ENCODE measurements at regions not wholly inside any gene's neighbourhood (a gene's known extent, or its start where the extent isn't known, plus 50 kb on each side); places are given as distances from the start of the nearest gene placed in this dataset.
A peak's percentile ranks its signal among the peaks of the same experiment; 100 is the strongest.

DNA sequence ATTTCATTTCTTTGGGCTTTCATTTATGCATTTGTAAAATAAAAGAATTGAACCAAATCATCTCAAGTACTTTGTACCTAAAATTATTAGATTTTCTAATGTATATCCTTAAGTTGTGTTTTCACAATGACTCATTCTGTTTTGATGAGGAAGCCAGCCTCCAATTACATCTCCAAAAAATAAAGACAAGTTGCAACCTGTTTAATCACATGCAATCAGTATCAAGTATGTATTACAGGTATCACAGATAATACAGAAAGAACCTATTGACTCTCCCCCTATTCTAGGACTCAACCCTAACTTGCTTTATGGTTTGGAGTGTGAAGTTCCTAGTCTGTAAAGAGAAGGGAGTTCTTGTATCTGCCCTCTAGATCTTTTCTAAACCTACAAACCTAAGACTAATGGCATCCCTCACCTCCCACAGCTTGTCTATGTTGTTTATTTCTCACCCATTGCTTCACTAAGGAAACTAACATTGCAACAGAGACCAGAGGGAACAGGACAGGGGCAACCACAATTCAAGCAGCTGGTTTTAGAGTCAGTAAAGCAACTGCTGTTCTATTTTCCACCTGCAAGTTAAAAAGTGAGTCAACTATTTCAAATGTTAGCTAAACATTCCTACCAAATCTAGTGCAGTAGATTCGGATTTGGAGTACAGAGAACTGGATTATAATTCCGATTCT is 141.1 kb upstream of the ETAA1 start:
- TF ChIP-seq, protein P1, sequence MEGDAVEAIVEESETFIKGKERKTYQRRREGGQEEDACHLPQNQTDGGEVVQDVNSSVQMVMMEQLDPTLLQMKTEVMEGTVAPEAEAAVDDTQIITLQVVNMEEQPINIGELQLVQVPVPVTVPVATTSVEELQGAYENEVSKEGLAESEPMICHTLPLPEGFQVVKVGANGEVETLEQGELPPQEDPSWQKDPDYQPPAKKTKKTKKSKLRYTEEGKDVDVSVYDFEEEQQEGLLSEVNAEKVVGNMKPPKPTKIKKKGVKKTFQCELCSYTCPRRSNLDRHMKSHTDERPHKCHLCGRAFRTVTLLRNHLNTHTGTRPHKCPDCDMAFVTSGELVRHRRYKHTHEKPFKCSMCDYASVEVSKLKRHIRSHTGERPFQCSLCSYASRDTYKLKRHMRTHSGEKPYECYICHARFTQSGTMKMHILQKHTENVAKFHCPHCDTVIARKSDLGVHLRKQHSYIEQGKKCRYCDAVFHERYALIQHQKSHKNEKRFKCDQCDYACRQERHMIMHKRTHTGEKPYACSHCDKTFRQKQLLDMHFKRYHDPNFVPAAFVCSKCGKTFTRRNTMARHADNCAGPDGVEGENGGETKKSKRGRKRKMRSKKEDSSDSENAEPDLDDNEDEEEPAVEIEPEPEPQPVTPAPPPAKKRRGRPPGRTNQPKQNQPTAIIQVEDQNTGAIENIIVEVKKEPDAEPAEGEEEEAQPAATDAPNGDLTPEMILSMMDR (IDR thresholded peaks at IDR 0.05; ENCODE audit: low read depth, low read length), result no peak
- peak; percentile 7 for DNase-seq (ENCODE audit: extremely low read depth, low read depth)

DNA sequence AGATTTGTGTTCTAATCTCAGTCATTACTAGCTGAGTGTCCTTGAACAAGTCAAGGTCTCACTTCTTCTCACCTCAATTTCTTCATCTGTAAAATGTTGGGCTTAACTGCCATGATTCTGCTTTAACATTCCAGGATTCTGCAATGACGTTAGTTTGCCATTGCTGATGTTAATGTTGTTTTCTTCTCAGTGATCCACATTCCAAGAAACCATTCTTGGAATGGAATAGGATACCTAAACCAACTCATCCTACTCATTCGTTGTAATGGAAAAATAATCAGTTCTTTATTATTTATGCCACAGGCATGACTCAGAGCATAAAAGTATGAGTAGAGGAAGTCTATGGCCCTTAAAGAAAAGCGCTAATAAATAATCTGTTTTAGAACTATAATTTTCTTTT is 140.2 kb upstream of the ETAA1 start:
- peak; percentile 8 for DNase-seq (ENCODE audit: extremely low read depth, low read depth)
- TF ChIP-seq, protein P1 (IDR thresholded peaks at IDR 0.05; ENCODE audit: low read depth, low read length), result no peak

DNA sequence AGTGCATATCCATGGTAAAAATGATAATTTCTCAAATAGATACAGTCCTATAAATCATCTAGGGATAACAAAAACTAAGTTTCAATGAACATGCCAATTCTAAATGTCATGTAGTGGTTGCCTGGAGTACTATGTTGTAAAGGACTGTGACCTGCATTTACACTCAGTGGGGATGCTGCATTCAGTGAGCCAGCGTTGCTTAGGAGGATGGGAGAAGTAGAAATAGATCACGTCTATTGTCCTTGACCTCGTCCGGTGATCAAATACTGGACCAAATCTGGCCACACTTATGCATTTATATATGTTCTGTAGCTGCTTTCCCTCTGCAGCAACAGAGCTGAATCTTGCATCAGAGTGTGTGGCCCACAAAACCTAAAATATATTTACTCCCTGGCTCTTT is 139.0 kb upstream of the ETAA1 start:
- TF ChIP-seq, protein P1 (IDR thresholded peaks at IDR 0.05; ENCODE audit: low read depth, low read length), result no peak
- no peak for DNase-seq (ENCODE audit: extremely low read depth, low read depth)

DNA sequence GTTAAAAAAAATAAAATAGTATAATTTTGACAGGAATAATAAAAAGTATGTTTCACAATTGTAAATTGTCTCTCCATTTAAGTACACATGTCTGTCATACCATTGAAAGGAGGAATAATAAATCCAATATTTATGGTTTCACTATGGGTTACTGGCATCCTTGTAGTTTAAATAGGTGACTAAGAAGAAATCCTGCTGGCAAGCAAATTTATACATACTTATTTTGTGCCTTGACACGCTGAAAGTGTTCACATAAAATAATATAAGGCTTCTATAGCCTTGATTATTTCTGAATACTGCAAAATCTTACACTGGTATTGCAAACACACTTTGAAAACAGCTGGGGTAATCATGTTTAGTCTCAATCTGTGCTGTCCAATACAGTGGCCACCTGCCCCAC is 138.3 kb upstream of the ETAA1 start:
- DNase-seq (ENCODE audit: extremely low read depth, low read depth), result no peak
- TF ChIP-seq, protein P1 (IDR thresholded peaks at IDR 0.05; ENCODE audit: low read depth, low read length), result no peak

DNA sequence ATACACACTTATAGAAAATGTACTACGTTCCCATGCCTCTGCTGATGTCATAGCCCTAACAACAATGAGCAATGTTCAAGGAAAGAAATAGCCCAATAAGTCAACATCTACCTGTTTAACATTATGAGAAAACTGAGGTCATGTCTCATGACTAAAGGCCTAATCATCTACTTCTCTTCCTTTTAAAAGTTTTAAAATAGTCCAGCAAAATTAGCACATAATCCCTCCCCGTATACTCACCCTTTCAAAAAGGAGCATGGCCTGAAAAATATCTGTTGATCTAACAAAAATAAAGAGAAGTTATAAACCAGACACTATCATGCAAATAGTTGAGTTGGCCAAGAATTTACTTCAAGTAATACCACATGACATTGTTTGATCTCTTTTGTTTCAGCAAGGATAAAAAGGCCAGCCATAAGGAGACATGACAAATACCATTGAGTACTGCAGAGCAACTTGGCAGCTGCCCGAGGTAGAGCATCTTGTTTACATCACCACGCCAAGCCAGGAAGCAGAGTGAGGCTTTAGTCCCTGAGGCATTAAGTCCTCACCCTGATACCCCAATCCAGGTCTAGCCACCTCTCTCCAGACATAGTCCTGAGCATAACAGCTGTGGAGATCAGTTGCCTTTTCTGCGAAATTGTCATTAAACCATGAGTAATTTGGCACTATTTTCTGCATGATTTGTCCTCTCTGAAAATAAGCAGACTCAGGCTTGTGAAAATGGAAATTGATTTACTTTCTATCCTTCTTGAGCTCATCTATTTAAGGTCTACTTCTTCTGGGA is 137.4 kb upstream of the ETAA1 start:
- TF ChIP-seq, protein P1 (IDR thresholded peaks at IDR 0.05; ENCODE audit: low read depth, low read length), result no peak
- peak; percentile 59 for DNase-seq (ENCODE audit: extremely low read depth, low read depth)

DNA sequence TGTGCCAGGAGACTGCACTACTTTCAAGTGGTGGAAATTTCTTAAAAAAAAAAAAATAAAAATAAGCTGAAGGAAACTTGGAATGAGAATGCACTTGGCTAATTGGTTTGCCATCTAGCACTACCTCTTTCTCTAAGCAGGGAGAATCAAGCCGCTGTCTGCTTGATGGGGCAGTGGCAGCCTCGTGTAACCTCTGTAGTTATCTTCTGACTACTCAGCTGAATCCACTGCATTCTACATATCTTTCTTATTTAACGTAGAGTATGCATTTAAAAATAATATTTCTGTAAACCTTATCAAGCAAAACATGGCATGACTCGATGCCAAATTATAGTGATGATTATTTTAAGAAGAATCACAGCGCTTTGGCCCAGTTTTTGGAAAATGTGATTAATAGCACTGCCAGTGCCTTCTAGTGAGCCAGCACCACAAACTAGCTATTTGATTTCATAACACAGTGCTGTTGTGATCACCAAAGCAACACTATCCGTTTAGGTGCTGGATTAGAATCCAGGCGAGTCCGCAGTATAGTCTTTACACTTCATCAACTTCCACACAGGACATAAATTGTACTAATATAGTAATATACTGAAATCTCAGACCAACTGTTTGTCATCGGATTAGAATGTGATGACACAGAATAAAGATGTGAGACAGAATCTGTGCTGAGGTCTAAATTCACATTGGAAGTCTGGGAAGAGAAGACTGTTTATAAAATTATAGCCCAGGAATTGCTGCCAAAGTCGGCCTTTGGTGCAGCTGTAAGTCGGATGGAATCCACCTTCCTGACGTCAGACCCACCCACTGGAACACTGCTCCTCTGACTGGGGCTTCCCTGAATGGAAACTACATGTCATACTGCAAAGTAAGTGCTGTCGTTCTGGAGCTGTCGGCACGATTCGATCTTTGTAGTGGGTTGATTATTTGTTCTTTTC is 136.5 kb upstream of the ETAA1 start:
- TF ChIP-seq, protein P1 (IDR thresholded peaks at IDR 0.05; ENCODE audit: low read depth, low read length), result no peak
- DNase-seq (ENCODE audit: extremely low read depth, low read depth), result peak; percentile 98
